Stimulated activated CD8-positive, alpha-beta memory T cell treated with anti-CD3 and anti-CD28 coated beads, Interleukin-7, amount 100 ng/mL, for 1 hour (primary cell): ENCODE measurements at regions not wholly inside any gene's neighbourhood (a gene's known extent, or its start where the extent isn't known, plus 50 kb on each side); places are given as distances from the start of the nearest gene placed in this dataset.

Source experiments
- DNase-seq, 2 donors: peaks; one replicate each; pipeline ENCODE4 v3.0.0-alpha.2; 2020; ENCODE audit warnings: low read depth in 2 of 2

- no peak for DNase-seq
These were observed 114.8 kb upstream of the ANKH start for GRCh38 chr5:14986413-14986812.

- DNase-seq, result peak in 1 of 2 donors; percentile 5
These were observed 112.3 kb upstream of the ANKH start for GRCh38 chr5:14983666-14984441.

GRCh38 chr5:14980698-14981097 is 109.1 kb upstream of the ANKH start:
- DNase-seq, result no peak

- no peak for DNase-seq
These were observed 105.6 kb upstream of the ANKH start for GRCh38 chr5:14977058-14977685.

- DNase-seq, result no peak
These were observed 104.9 kb upstream of the ANKH start for GRCh38 chr5:14976486-14976885.

- no peak for DNase-seq
These were observed 100.3 kb upstream of the ANKH start for GRCh38 chr5:14971873-14972272.

GRCh38 chr5:14968796-14969195 is 97.2 kb upstream of the ANKH start:
- DNase-seq, result no peak

- no peak for DNase-seq
These were observed 95.6 kb upstream of the ANKH start for GRCh38 chr5:14967166-14967565.

- no peak for DNase-seq
These were observed 94.2 kb upstream of the ANKH start for GRCh38 chr5:14965815-14966214.

- no peak for DNase-seq
These were observed 91.0 kb upstream of the ANKH start for GRCh38 chr5:14962604-14963003.

GRCh38 chr5:14960120-14960462 is 88.5 kb upstream of the ANKH start:
- no peak for DNase-seq

- no peak for DNase-seq
These were observed 88.0 kb upstream of the ANKH start for GRCh38 chr5:14959399-14960119.

- no peak for DNase-seq
These were observed 86.6 kb upstream of the ANKH start for GRCh38 chr5:14958188-14958587.

GRCh38 chr5:14956423-14957046 is 85.0 kb upstream of the ANKH start:
- DNase-seq, result no peak

- DNase-seq, result no peak
These were observed 83.2 kb upstream of the ANKH start for GRCh38 chr5:14954616-14955343.

GRCh38 chr5:14954216-14954615 is 82.6 kb upstream of the ANKH start:
- DNase-seq, result no peak

GRCh38 chr5:14953075-14953607 is 81.6 kb upstream of the ANKH start:
- DNase-seq, result no peak

- DNase-seq, result no peak
These were observed 76.8 kb upstream of the ANKH start for GRCh38 chr5:14948383-14948782.

- DNase-seq, result peak in 1 of 2 donors; percentile 5
These were observed 75.4 kb upstream of the ANKH start for GRCh38 chr5:14946815-14947620.

- no peak for DNase-seq
These were observed 73.9 kb upstream of the ANKH start for GRCh38 chr5:14945450-14945849.

GRCh38 chr5:14944996-14945395 is 73.4 kb upstream of the ANKH start:
- no peak for DNase-seq
